Thyroid gland (tissue), 4 donors: ENCODE measurements at regions not wholly inside any gene's neighbourhood (a gene's known extent, or its start where the extent isn't known, plus 50 kb on each side); places are given as distances from the start of the nearest gene placed in this dataset.
A peak's percentile ranks its signal among the peaks of the same experiment; 100 is the strongest.

Source experiments
- DNase-seq, 2 donors: peaks; one replicate each; pipeline ENCODE4 v3.0.0-alpha.2; 2019
- H3K27ac ChIP-seq, 3 donors: fragments of 200-600 bp; sonication (generic); 1 replicate in 2 of 3; 2 replicates in 1 of 3; pipeline ENCODE4 v1.5.1; 2016 to 2019; ENCODE audit warnings: mild to moderate bottlenecking in 1 of 3, moderate library complexity in 1 of 3
- H3K27me3 ChIP-seq: fragments of 200-600 bp; sonication (generic); one replicate; pipeline ENCODE4 v1.5.1; 2019
- H3K36me3 ChIP-seq, 2 donors: fragments of 200-600 bp; sonication (generic); one replicate each; pipeline ENCODE4 v1.5.1; 2016 to 2019
- H3K4me1 ChIP-seq, 2 donors: fragments of 200-600 bp; sonication (generic); one replicate each; pipeline ENCODE4 v1.5.1; 2017 to 2019
- H3K4me3 ChIP-seq, 3 donors: fragments of 200-600 bp; sonication (generic); replicated peaks in 1 of 3; 1 replicate in 2 of 3; 2 replicates in 1 of 3; pipeline ENCODE4 v1.5.1; 2016; ENCODE audit warnings: mild to moderate bottlenecking in 1 of 3
- H3K9me3 ChIP-seq: fragments of 200-600 bp; sonication (generic); one replicate; pipeline ENCODE4 v1.5.1; 2017
- CTCF ChIP-seq, 6 experiments: fragments of 200-600 bp in 3 of 6; fragments of 450-650 bp in 3 of 6; sonication (generic) in 3 of 6; IDR thresholded peaks; one replicate each; pipeline ENCODE4 v1.5.1; 2016 to 2019; ENCODE audit warnings: antibody characterized with exemption in 6 of 6, mild to moderate bottlenecking in 2 of 6, inconsistent platforms in 1 of 6, moderate library complexity in 1 of 6
- POLR2A ChIP-seq, 2 donors: fragments of 450-650 bp; IDR thresholded peaks; one replicate each; pipeline ENCODE4 v1.6.1; 2017; ENCODE audit warnings: antibody characterized with exemption in 2 of 2, mild to moderate bottlenecking in 2 of 2, moderate library complexity in 1 of 2
- WGBS, 2 donors: methylation state at CpG; one replicate each; pipeline ENCODE4 v1.1.5; 2017; 5-methylcytosine and 5-hydroxymethylcytosine counted together
- intact Hi-C: fragments of 100-400 bp; cut with DNase I; formaldehyde crosslinking; loops from one replicate; pipeline ENCODE4 v1.15.1; 2023

GRCh38 chr6:7479801-7480266, 61.6 kb upstream of the DSP start:
- peak overlapping the region in 1 of 3 donors; percentile 15 for H3K27ac ChIP-seq
- WGBS, 2 donors: 35% methylated on average over 12 of the region's 12 CpGs
- no peaks in the 10 kb centered on the region for H3K9me3 ChIP-seq
- peaks cover 0 to 7% of the 10 kb centered on the region in 2 donors for H3K4me1 ChIP-seq
- TF ChIP-seq POLR2A (IDR thresholded peaks at IDR 0.05) (peak in 1 of 2 donors; percentile 61), CTCF (IDR thresholded peaks at IDR 0.05) (no peak)
- intact Hi-C loops: no loop called here
- peak; percentile 54 to 62 for DNase-seq
- no peaks in the 10 kb centered on the region for H3K27me3 ChIP-seq
- H3K36me3 ChIP-seq: no peaks in the 10 kb centered on the region
- H3K4me3 ChIP-seq: no peak overlapping the region

- H3K4me3 ChIP-seq: no peak overlapping the region
- peaks cover 0 to 2% of the 10 kb centered on the region in 2 donors for H3K4me1 ChIP-seq
- H3K9me3 ChIP-seq: no peaks in the 10 kb centered on the region
- TF ChIP-seq CTCF (IDR thresholded peaks at IDR 0.05) (no peak), POLR2A (IDR thresholded peaks at IDR 0.05) (no peak)
- H3K27ac ChIP-seq: no peak overlapping the region
- no peaks in the 10 kb centered on the region for H3K36me3 ChIP-seq
- H3K27me3 ChIP-seq: no peaks in the 10 kb centered on the region
- intact Hi-C loops: no loop called here
- no peak for DNase-seq
These were observed 56.8 kb upstream of the DSP start for GRCh38 chr6:7484666-7485065.

- Histone ChIP-seq H3K9me3 (no peaks in the 10 kb centered on the region), H3K27ac (no peak overlapping the region), H3K4me1 (no peaks in the 10 kb centered on the region), H3K4me3 (no peak overlapping the region), H3K27me3 (no peaks in the 10 kb centered on the region), H3K36me3 (no peaks in the 10 kb centered on the region)
- WGBS, 2 donors: 93 to 94% methylated on average over 3 of the region's 3 CpGs
- no peak for TF ChIP-seq CTCF (IDR thresholded peaks at IDR 0.05)
- TF ChIP-seq POLR2A (IDR thresholded peaks at IDR 0.05): no peak
- intact Hi-C loops: no loop called here
- no peak for DNase-seq
These were observed 54.5 kb upstream of the DSP start for GRCh38 chr6:7486951-7487350.

GRCh38 chr6:7488494-7488893, 53.0 kb upstream of the DSP start:
- intact Hi-C loops: no loop called here
- no peak overlapping the region for H3K27ac ChIP-seq
- H3K27me3 ChIP-seq: no peaks in the 10 kb centered on the region
- H3K4me1 ChIP-seq: no peaks in the 10 kb centered on the region
- no peak for DNase-seq
- no peak overlapping the region for H3K4me3 ChIP-seq
- no peak for TF ChIP-seq POLR2A (IDR thresholded peaks at IDR 0.05)
- no peak for TF ChIP-seq CTCF (IDR thresholded peaks at IDR 0.05)
- no peaks in the 10 kb centered on the region for H3K36me3 ChIP-seq
- 82 to 90% methylated on average over 2 of the region's 2 CpGs for WGBS, 2 donors
- no peaks in the 10 kb centered on the region for H3K9me3 ChIP-seq

GRCh38 chr6:7489376-7489775, 52.1 kb upstream of the DSP start:
- Histone ChIP-seq H3K36me3 (no peaks in the 10 kb centered on the region), H3K27ac (no peak overlapping the region), H3K4me1 (no peaks in the 10 kb centered on the region), H3K27me3 (no peaks in the 10 kb centered on the region), H3K9me3 (no peaks in the 10 kb centered on the region), H3K4me3 (no peak overlapping the region)
- intact Hi-C loops: no loop called here
- no peak for TF ChIP-seq POLR2A (IDR thresholded peaks at IDR 0.05)
- no peak for TF ChIP-seq CTCF (IDR thresholded peaks at IDR 0.05)
- 95 to 98% methylated on average over 2 of the region's 2 CpGs for WGBS, 2 donors
- DNase-seq: no peak
